ENCODE measurements at regions not wholly inside any gene's neighbourhood (a gene's known extent, or its start where the extent isn't known, plus 50 kb on each side); places are given as distances from the start of the nearest gene placed in this dataset.
"Not testable (repeated sequence)": the region's sequence is repeated elsewhere in the genome, so short reads cannot be mapped to it uniquely, and the experiment has no call there.

DNA sequence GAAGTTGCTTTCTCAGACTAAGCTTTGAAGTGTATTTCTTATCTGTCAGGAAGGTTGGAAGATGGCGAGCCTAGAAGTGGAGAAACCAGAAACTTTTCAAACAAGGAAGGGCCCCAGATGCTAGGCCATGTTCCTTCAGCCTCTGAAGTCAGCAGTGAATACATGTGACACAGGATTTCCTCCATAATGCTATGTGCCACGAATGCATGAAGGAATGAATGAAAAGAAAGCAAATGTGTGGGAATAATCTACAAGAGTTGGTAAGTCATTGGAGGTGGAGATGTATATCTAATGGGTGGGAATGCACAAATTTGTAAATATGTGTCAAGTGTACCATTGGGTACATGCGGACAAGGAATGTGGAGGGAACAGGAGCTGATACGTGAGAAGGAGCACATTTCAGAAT lies 123.2 kb upstream of the PRSS16 start:
- no peaks in the 10 kb centered on the region for H3K79me2 ChIP-seq (ENCODE audit: insufficient read depth, low read length)
- no peaks in the 10 kb centered on the region for H4K20me1 ChIP-seq (ENCODE audit: insufficient read depth, low read length)
- DNase-seq (ENCODE audit: insufficient read length, low spot score, missing footprints), result no peak
- H3K4me2 ChIP-seq (ENCODE audit: insufficient read depth, low read length), result no peak overlapping the region
- H3K36me3 ChIP-seq (ENCODE audit: insufficient read depth, low read length), result no peaks in the 10 kb centered on the region
- H3K4me3 ChIP-seq (ENCODE audit: insufficient read depth, low read length), result no peak overlapping the region
- no peaks in the 10 kb centered on the region for H3K27me3 ChIP-seq (ENCODE audit: insufficient read depth, low read length)
- no peak overlapping the region for H2AFZ ChIP-seq (ENCODE audit: low read length)
- no peaks in the 10 kb centered on the region for H3K9me3 ChIP-seq (ENCODE audit: low read depth, low read length)
- TF ChIP-seq, protein P1, sequence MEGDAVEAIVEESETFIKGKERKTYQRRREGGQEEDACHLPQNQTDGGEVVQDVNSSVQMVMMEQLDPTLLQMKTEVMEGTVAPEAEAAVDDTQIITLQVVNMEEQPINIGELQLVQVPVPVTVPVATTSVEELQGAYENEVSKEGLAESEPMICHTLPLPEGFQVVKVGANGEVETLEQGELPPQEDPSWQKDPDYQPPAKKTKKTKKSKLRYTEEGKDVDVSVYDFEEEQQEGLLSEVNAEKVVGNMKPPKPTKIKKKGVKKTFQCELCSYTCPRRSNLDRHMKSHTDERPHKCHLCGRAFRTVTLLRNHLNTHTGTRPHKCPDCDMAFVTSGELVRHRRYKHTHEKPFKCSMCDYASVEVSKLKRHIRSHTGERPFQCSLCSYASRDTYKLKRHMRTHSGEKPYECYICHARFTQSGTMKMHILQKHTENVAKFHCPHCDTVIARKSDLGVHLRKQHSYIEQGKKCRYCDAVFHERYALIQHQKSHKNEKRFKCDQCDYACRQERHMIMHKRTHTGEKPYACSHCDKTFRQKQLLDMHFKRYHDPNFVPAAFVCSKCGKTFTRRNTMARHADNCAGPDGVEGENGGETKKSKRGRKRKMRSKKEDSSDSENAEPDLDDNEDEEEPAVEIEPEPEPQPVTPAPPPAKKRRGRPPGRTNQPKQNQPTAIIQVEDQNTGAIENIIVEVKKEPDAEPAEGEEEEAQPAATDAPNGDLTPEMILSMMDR (IDR thresholded peaks at IDR 0.05; ENCODE audit: extremely low read depth, low read depth, low read length), result no peak
- H3K27ac ChIP-seq (ENCODE audit: low read depth, low read length), result no peak overlapping the region
- H3K4me1 ChIP-seq (ENCODE audit: insufficient read depth, low read length), result no peaks in the 10 kb centered on the region

DNA sequence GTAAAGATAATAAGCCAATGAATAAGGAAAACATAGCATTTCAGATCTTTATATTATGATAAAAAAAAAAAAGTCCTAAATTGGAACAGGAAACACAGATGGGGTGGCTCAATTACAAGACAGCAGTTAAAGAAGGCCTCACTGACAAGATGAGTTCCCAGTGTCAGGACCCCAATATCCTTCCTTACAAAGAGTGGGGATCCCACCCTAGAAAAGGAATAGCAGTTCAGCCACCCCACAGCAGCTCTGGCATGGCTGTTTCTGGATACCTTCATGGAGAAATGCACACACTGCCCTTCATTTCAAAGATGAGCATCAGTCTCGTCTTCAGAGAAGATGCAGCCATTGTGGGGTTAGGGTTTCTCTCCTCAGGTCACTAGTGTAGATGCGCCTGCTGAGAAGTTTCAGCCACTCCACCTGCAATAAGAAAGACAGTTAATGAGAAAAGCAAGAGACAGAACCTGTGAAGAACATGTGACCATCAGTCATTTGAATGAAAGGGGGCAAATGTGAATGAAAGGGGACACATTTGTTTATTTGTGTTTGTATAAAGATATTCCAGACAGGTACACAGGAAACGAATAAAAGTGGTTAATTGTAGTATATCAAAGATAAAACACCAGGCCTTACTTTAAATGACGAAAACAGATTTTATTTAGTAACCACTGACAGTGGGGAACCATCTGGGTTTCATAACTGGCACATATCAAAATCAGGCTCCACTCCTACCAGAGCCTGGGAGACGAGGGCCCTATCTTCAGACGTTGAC lies 121.3 kb upstream of the PRSS16 start:
- H2AFZ ChIP-seq (ENCODE audit: low read length), result peak overlapping the region; percentile 94
- no peaks in the 10 kb centered on the region for H3K36me3 ChIP-seq (ENCODE audit: insufficient read depth, low read length)
- no peaks in the 10 kb centered on the region for H4K20me1 ChIP-seq (ENCODE audit: insufficient read depth, low read length)
- H3K4me1 ChIP-seq (ENCODE audit: insufficient read depth, low read length), result peaks cover 5% of the 10 kb centered on the region
- DNase-seq (ENCODE audit: insufficient read length, low spot score, missing footprints), result peak; percentile 54
- H3K4me2 ChIP-seq (ENCODE audit: insufficient read depth, low read length), result peak overlapping the region; percentile 62
- no peaks in the 10 kb centered on the region for H3K9me3 ChIP-seq (ENCODE audit: low read depth, low read length)
- H3K27ac ChIP-seq (ENCODE audit: low read depth, low read length), result no peak overlapping the region
- no peaks in the 10 kb centered on the region for H3K27me3 ChIP-seq (ENCODE audit: insufficient read depth, low read length)
- H3K4me3 ChIP-seq (ENCODE audit: insufficient read depth, low read length), result peak overlapping the region; percentile 60
- H3K79me2 ChIP-seq (ENCODE audit: insufficient read depth, low read length), result no peaks in the 10 kb centered on the region
- TF ChIP-seq, protein P1 (IDR thresholded peaks at IDR 0.05; ENCODE audit: extremely low read depth, low read depth, low read length), result no peak

DNA sequence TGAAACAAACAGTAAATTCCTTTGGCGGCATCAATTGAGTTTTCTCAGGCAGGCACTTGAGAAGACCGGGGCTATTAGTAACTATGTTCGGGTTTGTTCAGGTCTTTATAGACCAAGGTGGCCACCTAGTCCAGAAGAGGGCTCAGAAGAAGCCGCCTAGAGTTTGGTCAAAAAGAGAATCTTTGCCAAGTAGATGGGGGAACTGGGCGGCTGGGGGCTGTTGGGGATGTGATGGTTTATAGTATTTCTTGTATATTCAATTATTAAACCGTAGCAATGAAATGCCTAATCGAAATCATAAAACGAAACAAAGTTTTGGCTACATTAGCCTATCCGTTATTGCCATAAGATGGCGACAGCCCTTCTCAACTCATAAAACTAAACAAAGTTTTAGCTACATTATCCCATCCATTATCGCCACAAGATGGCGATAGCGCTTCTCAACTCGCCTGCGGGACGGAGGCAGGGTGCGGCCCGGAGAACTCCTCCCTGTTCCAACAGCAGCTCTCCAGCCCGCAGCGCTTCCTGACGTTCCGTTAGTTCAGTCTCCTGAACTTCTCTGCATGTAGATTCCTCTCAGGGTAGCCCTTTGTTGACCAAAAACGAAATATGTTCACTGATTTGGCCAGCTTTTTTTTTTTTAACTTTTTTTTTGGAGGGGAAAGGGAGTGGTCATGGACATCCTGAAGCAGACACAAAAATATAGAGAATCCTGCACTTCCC lies 120.5 kb upstream of the PRSS16 start:
- Histone ChIP-seq H3K4me2 (ENCODE audit: insufficient read depth, low read length) (peak overlapping the region; percentile 62), H3K4me1 (ENCODE audit: insufficient read depth, low read length) (peaks cover 6% of the 10 kb centered on the region), H3K27me3 (ENCODE audit: insufficient read depth, low read length) (no peaks in the 10 kb centered on the region), H4K20me1 (ENCODE audit: insufficient read depth, low read length) (no peaks in the 10 kb centered on the region), H3K4me3 (ENCODE audit: insufficient read depth, low read length) (peak overlapping the region; percentile 60), H3K36me3 (ENCODE audit: insufficient read depth, low read length) (no peaks in the 10 kb centered on the region), H3K9me3 (ENCODE audit: low read depth, low read length) (no peaks in the 10 kb centered on the region), H3K27ac (ENCODE audit: low read depth, low read length) (peak overlapping the region; percentile 18), H2AFZ (ENCODE audit: low read length) (peak overlapping the region; percentile 94), H3K79me2 (ENCODE audit: insufficient read depth, low read length) (no peaks in the 10 kb centered on the region)
- TF ChIP-seq, protein P1 (IDR thresholded peaks at IDR 0.05; ENCODE audit: extremely low read depth, low read depth, low read length), result peak; percentile 92
- peak; percentile 65 for DNase-seq (ENCODE audit: insufficient read length, low spot score, missing footprints)

DNA sequence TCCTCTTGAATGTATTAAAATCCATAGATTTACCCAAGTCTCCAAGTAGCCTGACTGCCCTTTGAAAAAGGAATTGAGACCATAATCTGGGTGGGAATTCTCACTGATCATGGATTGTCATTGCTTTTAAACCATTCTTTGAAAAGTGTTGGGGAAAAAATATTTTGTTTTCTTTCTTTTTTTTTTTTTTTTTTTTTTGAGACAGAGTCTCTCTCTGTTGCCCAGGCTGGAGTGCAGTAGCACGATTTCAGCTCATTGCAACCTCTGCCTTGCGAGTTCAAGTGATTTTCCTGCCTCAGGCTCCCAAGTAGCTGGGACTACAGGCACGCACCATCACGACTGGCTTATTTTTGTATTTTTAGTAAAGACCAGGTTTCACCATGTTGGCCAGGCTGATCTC lies 119.6 kb upstream of the PRSS16 start:
- peak overlapping the region; percentile 30 for H2AFZ ChIP-seq (ENCODE audit: low read length)
- H3K27me3 ChIP-seq (ENCODE audit: insufficient read depth, low read length); H3K79me2 ChIP-seq (ENCODE audit: insufficient read depth, low read length); H3K36me3 ChIP-seq (ENCODE audit: insufficient read depth, low read length); DNase-seq (ENCODE audit: insufficient read length, low spot score, missing footprints); H3K9me3 ChIP-seq (ENCODE audit: low read depth, low read length); H4K20me1 ChIP-seq (ENCODE audit: insufficient read depth, low read length); H3K27ac ChIP-seq (ENCODE audit: low read depth, low read length); H3K4me3 ChIP-seq (ENCODE audit: insufficient read depth, low read length): not testable (repeated sequence)
- peaks cover 11% of the 10 kb centered on the region for H3K4me1 ChIP-seq (ENCODE audit: insufficient read depth, low read length)
- H3K4me2 ChIP-seq (ENCODE audit: insufficient read depth, low read length), result peak overlapping the region; percentile 62

Data from osteoblast (primary cell).